ENCODE measurements at regions not wholly inside any gene's neighbourhood (a gene's known extent, or its start where the extent isn't known, plus 50 kb on each side); places are given as distances from the start of the nearest gene placed in this dataset.

DNA sequence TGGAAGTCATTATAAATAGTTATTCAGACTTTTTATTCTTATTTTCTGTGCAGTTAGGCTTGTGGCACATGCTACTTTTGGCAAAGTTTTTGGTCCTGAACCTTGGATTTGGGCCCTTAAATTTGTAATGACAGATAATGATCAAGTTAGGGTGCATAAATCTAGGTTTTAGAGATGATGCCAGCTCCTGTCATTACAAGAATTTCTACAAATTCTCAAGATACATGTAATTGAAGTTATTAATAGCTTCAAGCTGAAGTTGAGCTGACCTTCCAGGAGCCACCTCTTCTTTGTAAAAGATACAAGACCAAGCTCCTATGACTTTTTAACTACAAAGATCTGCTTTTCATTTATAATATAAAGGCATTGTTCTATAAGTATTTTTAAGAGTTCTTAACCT, 255.6 kb upstream of the UGT8 start:
- Mint-ChIP-seq H3K4me1 (ENCODE audit: low read depth, unreplicated experiment) (no peaks in the 10 kb centered on the region), H3K27ac (ENCODE audit: unreplicated experiment) (no peak overlapping the region), H3K4me3 (ENCODE audit: low read depth, unreplicated experiment) (no peak overlapping the region), H3K36me3 (ENCODE audit: insufficient read depth, unreplicated experiment) (no peaks in the 10 kb centered on the region), H3K27me3 (ENCODE audit: unreplicated experiment) (no peaks in the 10 kb centered on the region), H3K9me3 (ENCODE audit: low read depth, unreplicated experiment) (no peaks in the 10 kb centered on the region)
- TF ChIP-seq, protein P1, sequence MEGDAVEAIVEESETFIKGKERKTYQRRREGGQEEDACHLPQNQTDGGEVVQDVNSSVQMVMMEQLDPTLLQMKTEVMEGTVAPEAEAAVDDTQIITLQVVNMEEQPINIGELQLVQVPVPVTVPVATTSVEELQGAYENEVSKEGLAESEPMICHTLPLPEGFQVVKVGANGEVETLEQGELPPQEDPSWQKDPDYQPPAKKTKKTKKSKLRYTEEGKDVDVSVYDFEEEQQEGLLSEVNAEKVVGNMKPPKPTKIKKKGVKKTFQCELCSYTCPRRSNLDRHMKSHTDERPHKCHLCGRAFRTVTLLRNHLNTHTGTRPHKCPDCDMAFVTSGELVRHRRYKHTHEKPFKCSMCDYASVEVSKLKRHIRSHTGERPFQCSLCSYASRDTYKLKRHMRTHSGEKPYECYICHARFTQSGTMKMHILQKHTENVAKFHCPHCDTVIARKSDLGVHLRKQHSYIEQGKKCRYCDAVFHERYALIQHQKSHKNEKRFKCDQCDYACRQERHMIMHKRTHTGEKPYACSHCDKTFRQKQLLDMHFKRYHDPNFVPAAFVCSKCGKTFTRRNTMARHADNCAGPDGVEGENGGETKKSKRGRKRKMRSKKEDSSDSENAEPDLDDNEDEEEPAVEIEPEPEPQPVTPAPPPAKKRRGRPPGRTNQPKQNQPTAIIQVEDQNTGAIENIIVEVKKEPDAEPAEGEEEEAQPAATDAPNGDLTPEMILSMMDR (IDR thresholded peaks at IDR 0.05; ENCODE audit: unreplicated experiment), result no peak
- DNase-seq, result no peak
- CTCF ChIA-PET, result no interaction called here
- no TSS peak for BruUV-seq (replicated peaks)
- intact Hi-C loops (cut with micrococcal nuclease; ENCODE audit: unreplicated experiment), result no loop called here

GRCh38 chr4:114349543-114350175, 248.9 kb upstream of the UGT8 start:
- no TSS peak for BruUV-seq (replicated peaks)
- H3K9me3 Mint-ChIP-seq (ENCODE audit: low read depth, unreplicated experiment), result no peaks in the 10 kb centered on the region
- TF ChIP-seq, protein P1 (IDR thresholded peaks at IDR 0.05; ENCODE audit: unreplicated experiment), result no peak
- intact Hi-C loops (cut with micrococcal nuclease; ENCODE audit: unreplicated experiment), result no loop called here
- no peaks in the 10 kb centered on the region for H3K36me3 Mint-ChIP-seq (ENCODE audit: insufficient read depth, unreplicated experiment)
- no peaks in the 10 kb centered on the region for H3K27me3 Mint-ChIP-seq (ENCODE audit: unreplicated experiment)
- no peak overlapping the region for H3K4me3 Mint-ChIP-seq (ENCODE audit: low read depth, unreplicated experiment)
- no peak overlapping the region for H3K27ac Mint-ChIP-seq (ENCODE audit: unreplicated experiment)
- CTCF ChIA-PET, result no interaction called here
- DNase-seq, result no peak
- H3K4me1 Mint-ChIP-seq (ENCODE audit: low read depth, unreplicated experiment), result no peaks in the 10 kb centered on the region

GRCh38 chr4:114358901-114359300, 239.7 kb upstream of the UGT8 start:
- intact Hi-C loops (cut with micrococcal nuclease; ENCODE audit: unreplicated experiment), result no loop called here
- Mint-ChIP-seq H3K27ac (ENCODE audit: unreplicated experiment) (no peak overlapping the region), H3K9me3 (ENCODE audit: low read depth, unreplicated experiment) (no peaks in the 10 kb centered on the region), H3K4me1 (ENCODE audit: low read depth, unreplicated experiment) (no peaks in the 10 kb centered on the region), H3K36me3 (ENCODE audit: insufficient read depth, unreplicated experiment) (no peaks in the 10 kb centered on the region), H3K27me3 (ENCODE audit: unreplicated experiment) (no peaks in the 10 kb centered on the region), H3K4me3 (ENCODE audit: low read depth, unreplicated experiment) (no peak overlapping the region)
- CTCF ChIA-PET, result no interaction called here
- TF ChIP-seq, protein P1 (IDR thresholded peaks at IDR 0.05; ENCODE audit: unreplicated experiment), result no peak
- no TSS peak for BruUV-seq (replicated peaks)
- DNase-seq, result no peak

GRCh38 chr4:114361249-114361648, 237.4 kb upstream of the UGT8 start:
- H3K27me3 Mint-ChIP-seq (ENCODE audit: unreplicated experiment), result no peaks in the 10 kb centered on the region
- no peaks in the 10 kb centered on the region for H3K36me3 Mint-ChIP-seq (ENCODE audit: insufficient read depth, unreplicated experiment)
- no peaks in the 10 kb centered on the region for H3K4me1 Mint-ChIP-seq (ENCODE audit: low read depth, unreplicated experiment)
- no peak overlapping the region for H3K4me3 Mint-ChIP-seq (ENCODE audit: low read depth, unreplicated experiment)
- TF ChIP-seq, protein P1 (IDR thresholded peaks at IDR 0.05; ENCODE audit: unreplicated experiment), result no peak
- H3K9me3 Mint-ChIP-seq (ENCODE audit: low read depth, unreplicated experiment), result no peaks in the 10 kb centered on the region
- CTCF ChIA-PET, result no interaction called here
- no peak for DNase-seq
- intact Hi-C loops (cut with micrococcal nuclease; ENCODE audit: unreplicated experiment), result loop anchor here (10.0 kb wide), 1 partner anchor 96 kb away; no protein-coding TSS in a partner anchor
- H3K27ac Mint-ChIP-seq (ENCODE audit: unreplicated experiment), result no peak overlapping the region
- BruUV-seq (replicated peaks), result no TSS peak

Data from Calu3 (cell line).